Immature natural killer cell (primary cell): ENCODE measurements at regions not wholly inside any gene's neighbourhood (a gene's known extent, or its start where the extent isn't known, plus 50 kb on each side); places are given as distances from the start of the nearest gene placed in this dataset.

ENCODE experiments used
- DNase-seq, 3 donors: peaks; one replicate each; pipeline ENCODE4 v3.0.0; 2022; ENCODE audit warnings: mixed read lengths in 1 of 3
- H3K27ac Mint-ChIP-seq, 6 donors: one replicate each; pipeline ENCODE4 v1.8.0; 2020; ENCODE audit warnings: mixed read lengths in 6 of 6, mild to moderate bottlenecking in 5 of 6, inconsistent platforms in 4 of 6, moderate library complexity in 3 of 6
- H3K27me3 Mint-ChIP-seq, 3 donors: one replicate each; pipeline ENCODE4 v1.8.0; 2020 to 2021; ENCODE audit warnings: low read depth in 3 of 3, mild to moderate bottlenecking in 3 of 3, mixed read lengths in 3 of 3, moderate library complexity in 3 of 3, inconsistent platforms in 1 of 3
- H3K36me3 Mint-ChIP-seq, 3 donors: one replicate each; pipeline ENCODE4 v1.8.0; 2020; ENCODE audit warnings: mixed read lengths in 3 of 3, inconsistent platforms in 2 of 3, mild to moderate bottlenecking in 2 of 3
- H3K4me1 Mint-ChIP-seq, 2 donors: one replicate each; pipeline ENCODE4 v1.8.0; 2020; ENCODE audit warnings: inconsistent platforms in 2 of 2, mild to moderate bottlenecking in 2 of 2, mixed read lengths in 2 of 2, moderate library complexity in 1 of 2
- H3K4me3 Mint-ChIP-seq, 5 donors: one replicate each; pipeline ENCODE4 v1.8.0; 2020; ENCODE audit warnings: mild to moderate bottlenecking in 5 of 5, mixed read lengths in 5 of 5, inconsistent platforms in 3 of 5, moderate library complexity in 3 of 5
- H3K9me3 Mint-ChIP-seq, 6 donors: one replicate each; pipeline ENCODE4 v1.8.0; 2020; ENCODE audit warnings: mild to moderate bottlenecking in 6 of 6, mixed read lengths in 6 of 6, inconsistent platforms in 4 of 6, moderate library complexity in 3 of 6

- no peaks in the 10 kb centered on the region for H3K9me3 Mint-ChIP-seq
- H3K4me3 Mint-ChIP-seq: peak overlapping the region in 1 of 5 donors; percentile 11
- no peak overlapping the region for H3K27ac Mint-ChIP-seq
- H3K4me1 Mint-ChIP-seq: no peaks in the 10 kb centered on the region
- H3K27me3 Mint-ChIP-seq: peaks cover 0 to 3% (median 0%) of the 10 kb centered on the region in 3 donors
- no peak for DNase-seq
- peaks cover 0 to 11% (median 0%) of the 10 kb centered on the region in 3 donors for H3K36me3 Mint-ChIP-seq
These were observed 106.1 kb downstream of the CRPPA start for GRCh38 chr7:16315280-16315679.

- H3K4me3 Mint-ChIP-seq: no peak overlapping the region
- H3K9me3 Mint-ChIP-seq: no peaks in the 10 kb centered on the region
- no peak for DNase-seq
- no peaks in the 10 kb centered on the region for H3K4me1 Mint-ChIP-seq
- H3K36me3 Mint-ChIP-seq: no peaks in the 10 kb centered on the region
- H3K27ac Mint-ChIP-seq: no peak overlapping the region
- H3K27me3 Mint-ChIP-seq: peaks cover 0 to 2% (median 0%) of the 10 kb centered on the region in 3 donors
These were observed 112.2 kb downstream of the CRPPA start for GRCh38 chr7:16309129-16309528.

- Mint-ChIP-seq H3K27me3 (no peaks in the 10 kb centered on the region), H3K9me3 (no peaks in the 10 kb centered on the region), H3K4me3 (no peak overlapping the region), H3K36me3 (peaks cover 0 to 3% (median 0%) of the 10 kb centered on the region in 3 donors), H3K27ac (no peak overlapping the region), H3K4me1 (no peaks in the 10 kb centered on the region)
- DNase-seq: no peak
These were observed 120.0 kb downstream of the CRPPA start for GRCh38 chr7:16301291-16301690.

- H3K27ac Mint-ChIP-seq: no peak overlapping the region
- no peak overlapping the region for H3K4me3 Mint-ChIP-seq
- H3K27me3 Mint-ChIP-seq: no peaks in the 10 kb centered on the region
- no peaks in the 10 kb centered on the region for H3K9me3 Mint-ChIP-seq
- no peaks in the 10 kb centered on the region for H3K4me1 Mint-ChIP-seq
- no peak for DNase-seq
- peaks cover 0 to 3% (median 0%) of the 10 kb centered on the region in 3 donors for H3K36me3 Mint-ChIP-seq
These were observed 120.9 kb downstream of the CRPPA start for GRCh38 chr7:16300361-16300895.

GRCh38 chr7:16299853-16300252 is 121.5 kb downstream of the CRPPA start:
- H3K4me1 Mint-ChIP-seq: no peaks in the 10 kb centered on the region
- H3K4me3 Mint-ChIP-seq: no peak overlapping the region
- H3K9me3 Mint-ChIP-seq: no peaks in the 10 kb centered on the region
- H3K36me3 Mint-ChIP-seq: peaks cover 0 to 3% (median 0%) of the 10 kb centered on the region in 3 donors
- H3K27ac Mint-ChIP-seq: no peak overlapping the region
- H3K27me3 Mint-ChIP-seq: no peaks in the 10 kb centered on the region
- DNase-seq: no peak

GRCh38 chr7:16298221-16298620 is 123.1 kb downstream of the CRPPA start:
- no peak for DNase-seq
- no peaks in the 10 kb centered on the region for H3K4me1 Mint-ChIP-seq
- H3K36me3 Mint-ChIP-seq: peaks cover 0 to 3% (median 0%) of the 10 kb centered on the region in 3 donors
- H3K27ac Mint-ChIP-seq: no peak overlapping the region
- H3K27me3 Mint-ChIP-seq: no peaks in the 10 kb centered on the region
- H3K9me3 Mint-ChIP-seq: no peaks in the 10 kb centered on the region
- no peak overlapping the region for H3K4me3 Mint-ChIP-seq

GRCh38 chr7:16295558-16295957 is 125.8 kb downstream of the CRPPA start:
- no peaks in the 10 kb centered on the region for H3K27me3 Mint-ChIP-seq
- no peaks in the 10 kb centered on the region for H3K4me1 Mint-ChIP-seq
- H3K36me3 Mint-ChIP-seq: peaks cover 0 to 4% (median 0%) of the 10 kb centered on the region in 3 donors
- H3K4me3 Mint-ChIP-seq: no peak overlapping the region
- no peak overlapping the region for H3K27ac Mint-ChIP-seq
- H3K9me3 Mint-ChIP-seq: no peaks in the 10 kb centered on the region
- DNase-seq: no peak

- no peak overlapping the region for H3K27ac Mint-ChIP-seq
- no peak overlapping the region for H3K4me3 Mint-ChIP-seq
- no peaks in the 10 kb centered on the region for H3K4me1 Mint-ChIP-seq
- H3K27me3 Mint-ChIP-seq: peaks cover 0 to 2% (median 0%) of the 10 kb centered on the region in 3 donors
- DNase-seq: no peak
- peaks cover 0 to 6% (median 4%) of the 10 kb centered on the region in 3 donors for H3K36me3 Mint-ChIP-seq
- no peaks in the 10 kb centered on the region for H3K9me3 Mint-ChIP-seq
These were observed 127.5 kb downstream of the CRPPA start for GRCh38 chr7:16293669-16294425.

GRCh38 chr7:16284581-16284980 is 136.8 kb downstream of the CRPPA start:
- no peak overlapping the region for H3K4me3 Mint-ChIP-seq

GRCh38 chr7:16278167-16278787 is 143.1 kb downstream of the CRPPA start:
- DNase-seq: no peak
- Mint-ChIP-seq H3K27me3 (peaks cover 0 to 2% (median 0%) of the 10 kb centered on the region in 3 donors), H3K9me3 (no peaks in the 10 kb centered on the region), H3K27ac (no peak overlapping the region), H3K36me3 (peaks cover 0 to 6% (median 4%) of the 10 kb centered on the region in 3 donors), H3K4me1 (no peaks in the 10 kb centered on the region), H3K4me3 (no peak overlapping the region)

More at GRCh38 chr7:16284581-16284980, 136.8 kb downstream of the CRPPA start:
- no peaks in the 10 kb centered on the region for H3K4me1 Mint-ChIP-seq
- H3K9me3 Mint-ChIP-seq: peaks cover 0 to 6% (median 0%) of the 10 kb centered on the region in 6 donors
- peaks cover 0 to 3% (median 0%) of the 10 kb centered on the region in 3 donors for H3K27me3 Mint-ChIP-seq
- H3K27ac Mint-ChIP-seq: no peak overlapping the region
- no peak for DNase-seq
- H3K36me3 Mint-ChIP-seq: peaks cover 0 to 8% (median 2%) of the 10 kb centered on the region in 3 donors

GRCh38 chr7:16271990-16272665 is 149.2 kb downstream of the CRPPA start:
- H3K27me3 Mint-ChIP-seq: peaks cover 0 to 2% (median 0%) of the 10 kb centered on the region in 3 donors
- no peak overlapping the region for H3K27ac Mint-ChIP-seq
- no peak for DNase-seq
- peaks cover 0 to 6% (median 0%) of the 10 kb centered on the region in 3 donors for H3K36me3 Mint-ChIP-seq
- H3K4me1 Mint-ChIP-seq: no peaks in the 10 kb centered on the region
- no peak overlapping the region for H3K4me3 Mint-ChIP-seq
- H3K9me3 Mint-ChIP-seq: no peaks in the 10 kb centered on the region

- H3K4me1 Mint-ChIP-seq: no peaks in the 10 kb centered on the region
- H3K27me3 Mint-ChIP-seq: peaks cover 0 to 2% (median 0%) of the 10 kb centered on the region in 3 donors
- no peaks in the 10 kb centered on the region for H3K9me3 Mint-ChIP-seq
- H3K4me3 Mint-ChIP-seq: no peak overlapping the region
- H3K27ac Mint-ChIP-seq: no peak overlapping the region
- peaks cover 0 to 6% (median 0%) of the 10 kb centered on the region in 3 donors for H3K36me3 Mint-ChIP-seq
- DNase-seq: no peak
These were observed 149.9 kb downstream of the CRPPA start for GRCh38 chr7:16271355-16271915.

GRCh38 chr7:16270844-16271243 is 150.5 kb downstream of the CRPPA start:
- Mint-ChIP-seq H3K4me1 (no peaks in the 10 kb centered on the region), H3K36me3 (peaks cover 0 to 6% (median 0%) of the 10 kb centered on the region in 3 donors), H3K9me3 (no peaks in the 10 kb centered on the region), H3K27me3 (peaks cover 0 to 2% (median 0%) of the 10 kb centered on the region in 3 donors), H3K27ac (no peak overlapping the region), H3K4me3 (no peak overlapping the region)
- no peak for DNase-seq
